HepG2 (cell line): ENCODE measurements at regions not wholly inside any gene's neighbourhood (a gene's known extent, or its start where the extent isn't known, plus 50 kb on each side); places are given as distances from the start of the nearest gene placed in this dataset.

ENCODE experiments used
- ATAC-seq: fragments of 200-7000 bp; cut with Tn5 transposase; 3 replicates; pipeline ENCODE4 v1.9.1; 2020; ENCODE audit warnings: mild to moderate bottlenecking, moderate library complexity
- BruUV-seq: library from RNA; stranded (reverse); fragments of 400-500 nt; replicated peaks from 2 replicates; lab custom pipeline; 2021; lab: Mats Ljungman, UMichigan
- CTCF ChIA-PET: fragments of 300-600 bp; formaldehyde crosslinking; extraction: SDS; loops from one replicate; lab custom pipeline; 2021; ENCODE audit warnings: low total read pairs, inconsistent platforms, low intra/inter-chr PET ratio; lab: Yijun Ruan, JAX
- POLR2A ChIA-PET: fragments of 350-600 bp; sonication (Branson Sonifier 250); formaldehyde crosslinking; loops from one replicate; lab custom pipeline; 2020; ENCODE audit warnings: antibody characterized with exemption, inconsistent platforms; lab: Yijun Ruan, JAX
- DNase-seq: peaks from one replicate; pipeline ENCODE4 v3.0.0-alpha.2; 2015; ENCODE audit warnings: low spot score
- FAIRE-seq: peaks from 3 replicates; lab custom pipeline; 2011; peaks lifted over from hg19 to GRCh38; lab: Jason Lieb, UNC
- H2AFZ ChIP-seq: one replicate; pipeline ENCODE4 v1.6.1; 2011; ENCODE audit warnings: low read length, inconsistent platforms
- H3K27ac ChIP-seq: fragments of 300-600 bp; 3 replicates; pipeline ENCODE4 v1.8.0; 2011; ENCODE audit warnings: mixed run types, mild to moderate bottlenecking, mixed read lengths, low read length, inconsistent platforms; ENCODE audit not compliant: insufficient read depth; ENCODE audit errors: extremely low read length
- H3K27me3 ChIP-seq, 2 experiments: fragments of 200-600 bp in 1 of 2; 2 replicates in 1 of 2; 3 replicates in 1 of 2; pipeline versions ENCODE4 v1.6.0 to v1.8.0; 2011; ENCODE audit warnings: low read length in 2 of 2, mild to moderate bottlenecking in 2 of 2, moderate library complexity in 2 of 2, inconsistent platforms in 1 of 2; ENCODE audit not compliant: insufficient read depth in 2 of 2, control insufficient read depth in 1 of 2
- H3K36me3 ChIP-seq, 2 experiments: fragments of 200-600 bp in 1 of 2; replicated peaks in 1 of 2; 2 replicates in 1 of 2; 3 replicates in 1 of 2; pipeline versions ENCODE4 v1.5.1 to v1.8.0; 2011; ENCODE audit warnings: low read length in 2 of 2, inconsistent platforms in 1 of 2; ENCODE audit not compliant: insufficient read depth in 2 of 2, control insufficient read depth in 1 of 2
- H3K4me1 ChIP-seq: 2 replicates; pipeline ENCODE4 v1.5.1; 2012; ENCODE audit warnings: low read length, inconsistent platforms; ENCODE audit not compliant: insufficient read depth
- H3K4me2 ChIP-seq: 2 replicates; pipeline ENCODE4 v1.6.0; 2011; ENCODE audit warnings: low read depth, low read length, inconsistent platforms
- H3K4me3 ChIP-seq, 3 experiments: fragments of 200-600 bp in 1 of 3; sonication (generic), shearing (Covaris generic) in 1 of 3; replicated peaks in 1 of 3; 2 replicates each; pipeline ENCODE4 v1.5.1; 2011 to 2016; ENCODE audit warnings: low read length in 3 of 3, inconsistent platforms in 2 of 3, low read depth in 2 of 3, mild to moderate bottlenecking in 2 of 3, control low read depth in 1 of 3, mixed read lengths in 1 of 3; ENCODE audit not compliant: insufficient read depth in 1 of 3
- H3K79me2 ChIP-seq: one replicate; pipeline ENCODE4 v1.6.1; 2011; ENCODE audit warnings: low read length, inconsistent platforms; ENCODE audit not compliant: insufficient read depth
- H3K9ac ChIP-seq: 2 replicates; pipeline ENCODE4 v1.6.0; 2011; ENCODE audit warnings: mild to moderate bottlenecking, low read depth, low read length, inconsistent platforms; ENCODE audit not compliant: insufficient read depth
- H3K9me3 ChIP-seq: 2 replicates; pipeline ENCODE4 v1.5.1; 2012; ENCODE audit warnings: mild to moderate bottlenecking, low read length
- H4K20me1 ChIP-seq: 2 replicates; pipeline ENCODE4 v1.6.0; 2011; ENCODE audit warnings: inconsistent platforms, mild to moderate bottlenecking, low read length, moderate library complexity; ENCODE audit not compliant: insufficient read depth
- AGO1 ChIP-seq: fragments of 200-400 bp; formaldehyde crosslinking; IDR thresholded peaks from 2 replicates; pipeline ENCODE4 v1.6.1; 2017; ENCODE audit warnings: mild to moderate bottlenecking, low read depth, low read length, moderate library complexity; ENCODE audit not compliant: poor library complexity, severe bottlenecking
- AGO2 ChIP-seq: fragments of 200-400 bp; formaldehyde crosslinking; optimal IDR thresholded peaks from 2 replicates; pipeline ENCODE3; 2017; ENCODE audit warnings: mild to moderate bottlenecking, low read depth, low read length, moderate library complexity
- ATF7-NPFF ChIP-seq: sonication (generic); formaldehyde crosslinking; IDR thresholded peaks from 2 replicates; pipeline ENCODE4 v1.8.1; 2023; ENCODE audit warnings: mild to moderate bottlenecking, low read depth, missing genetic modification reagents, moderate library complexity
- CCDC6 ChIP-seq: sonication (generic); formaldehyde crosslinking; IDR thresholded peaks from 2 replicates; pipeline ENCODE4 v1.8.1; 2022; ENCODE audit warnings: mild to moderate bottlenecking, missing genetic modification reagents, moderate library complexity
- CEBPB ChIP-seq: IDR thresholded peaks from 2 replicates; pipeline ENCODE4 v1.6.1; 2011; ENCODE audit warnings: low read depth, low read length, improper control_type of control experiment, borderline replicate concordance
- GTF3A ChIP-seq: sonication (generic); formaldehyde crosslinking; conservative IDR thresholded peaks from 2 replicates; pipeline ENCODE4 v1.4.0; 2020; ENCODE audit warnings: mild to moderate bottlenecking, missing genetic modification reagents
- JDP2 ChIP-seq: sonication (generic); formaldehyde crosslinking; IDR thresholded peaks from 2 replicates; pipeline ENCODE4 v1.8.1; 2022; ENCODE audit warnings: missing genetic modification reagents, borderline replicate concordance
- KMT2A ChIP-seq: sonication (generic); formaldehyde crosslinking; IDR thresholded peaks from 2 replicates; pipeline ENCODE4 v1.4.0; 2020; ENCODE audit warnings: missing genetic modification reagents
- MAFF ChIP-seq: IDR thresholded peaks from 2 replicates; pipeline ENCODE4 v1.6.1; 2011; ENCODE audit warnings: low read depth, low read length, improper control_type of control experiment
- MED1 ChIP-seq: sonication (generic); formaldehyde crosslinking; IDR thresholded peaks from 2 replicates; pipeline ENCODE4 v1.4.0; 2020; ENCODE audit warnings: missing genetic modification reagents
- NFATC3 ChIP-seq: sonication (generic); formaldehyde crosslinking; IDR thresholded peaks from 2 replicates; pipeline ENCODE4 v1.5.1; 2020; ENCODE audit warnings: mild to moderate bottlenecking, missing genetic modification reagents
- NFYC ChIP-seq: IDR thresholded peaks from 2 replicates; pipeline ENCODE4 v1.6.1; 2016; ENCODE audit warnings: missing genetic modification reagents, missing compliant biosample characterization
- SMC3 ChIP-seq: IDR thresholded peaks from 2 replicates; pipeline ENCODE4 v1.6.1; 2011; ENCODE audit warnings: low read length, improper control_type of control experiment
- SP2 ChIP-seq: sonication (generic); formaldehyde crosslinking; IDR thresholded peaks from 2 replicates; pipeline ENCODE4 v1.5.1; 2020; ENCODE audit warnings: mild to moderate bottlenecking, missing genetic modification reagents
- SRY ChIP-seq: sonication (generic); formaldehyde crosslinking; IDR thresholded peaks from 2 replicates; pipeline ENCODE4 v1.8.0; 2022; ENCODE audit warnings: mild to moderate bottlenecking, missing genetic modification reagents
- ZNF790 ChIP-seq: sonication (generic); formaldehyde crosslinking; IDR thresholded peaks from 2 replicates; pipeline ENCODE4 v1.8.0; 2022; ENCODE audit warnings: missing genetic modification reagents, mild to moderate bottlenecking, borderline replicate concordance
- WGBS: methylation state at CpG from one replicate; pipeline ENCODE4 v1.1.6; 2017; ENCODE audit warnings: low lambda C conversion rate; 5-methylcytosine and 5-hydroxymethylcytosine counted together
- in situ Hi-C: cut with HindIII; loops from 2 replicates; pipeline ENCODE4 v1.10.0; 2017; ENCODE audit warnings: low pct_unique_long_range_greater_than_20kb; ENCODE audit not compliant: extremely low pct_ligation_motif_present
- intact Hi-C: fragments of 100-400 bp; cut with micrococcal nuclease; formaldehyde crosslinking; loops from one replicate; pipeline ENCODE4 v1.10.0; 2022; ENCODE audit not compliant: unreplicated experiment
- TF ChIP-seq, protein P1 (sequence below): IDR thresholded peaks from 2 replicates; pipeline ENCODE4 v1.6.1; 2016; ENCODE audit warnings: low read depth, borderline replicate concordance
- TF ChIP-seq, protein P2 (sequence below): sonication (generic); formaldehyde crosslinking; IDR thresholded peaks from 2 replicates; pipeline ENCODE4 v1.5.0; 2020; ENCODE audit warnings: missing genetic modification reagents, mild to moderate bottlenecking, borderline replicate concordance

DNA sequence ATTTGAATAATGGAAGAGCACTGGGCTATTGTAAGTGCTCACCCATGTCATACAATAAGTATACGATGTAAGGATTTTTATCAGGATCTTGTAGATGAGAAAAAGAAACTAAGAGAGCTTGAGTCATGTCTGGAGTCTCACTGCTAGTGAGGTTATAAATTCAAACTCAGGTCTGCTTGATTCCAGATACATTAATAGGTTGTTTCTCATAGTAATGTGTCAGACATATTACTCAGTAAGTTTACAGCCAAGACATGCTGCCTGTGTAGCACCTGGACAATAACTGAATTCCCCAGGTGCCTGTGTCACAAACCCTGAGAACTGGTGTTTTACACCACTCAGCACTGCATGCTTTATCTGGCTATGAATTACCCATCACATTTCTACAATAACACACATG is 216.9 kb upstream of the LRP1B start:
- FAIRE-seq (no peak), DNase-seq (no peak), ATAC-seq (no peak)
- no peak overlapping the region for H3K27ac ChIP-seq
- no peaks in the 10 kb centered on the region for H3K4me1 ChIP-seq
- ChIA-PET POLR2A (no interaction called here), CTCF (no interaction called here)
- H3K4me3 ChIP-seq, result no peak overlapping the region
- H3K9ac ChIP-seq, result no peak overlapping the region
- intact Hi-C loops (no loop called here), in situ Hi-C loops (no loop called here)
- no peaks in the 10 kb centered on the region for H4K20me1 ChIP-seq
- TF ChIP-seq AGO2 (no peak), SMC3 (no peak), MED1 (CRISPR knock-in tag) (no peak), MAFF (no peak), CCDC6 (no peak), SP2 (CRISPR knock-in tag) (no peak), ZNF790 (no peak), CEBPB (no peak), NFYC (no peak), GTF3A (CRISPR knock-in tag) (no peak), NFATC3 (CRISPR knock-in tag) (no peak), AGO1 (no peak), KMT2A (CRISPR knock-in tag) (no peak), ATF7-NPFF (CRISPR knock-in tag) (no peak), JDP2 (no peak), SRY (CRISPR knock-in tag) (no peak)
- TF ChIP-seq, protein P1, sequence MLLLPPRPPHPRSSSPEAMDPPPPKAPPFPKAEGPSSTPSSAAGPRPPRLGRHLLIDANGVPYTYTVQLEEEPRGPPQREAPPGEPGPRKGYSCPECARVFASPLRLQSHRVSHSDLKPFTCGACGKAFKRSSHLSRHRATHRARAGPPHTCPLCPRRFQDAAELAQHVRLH (CRISPR knock-in tag), result no peak
- TF ChIP-seq, protein P2, sequence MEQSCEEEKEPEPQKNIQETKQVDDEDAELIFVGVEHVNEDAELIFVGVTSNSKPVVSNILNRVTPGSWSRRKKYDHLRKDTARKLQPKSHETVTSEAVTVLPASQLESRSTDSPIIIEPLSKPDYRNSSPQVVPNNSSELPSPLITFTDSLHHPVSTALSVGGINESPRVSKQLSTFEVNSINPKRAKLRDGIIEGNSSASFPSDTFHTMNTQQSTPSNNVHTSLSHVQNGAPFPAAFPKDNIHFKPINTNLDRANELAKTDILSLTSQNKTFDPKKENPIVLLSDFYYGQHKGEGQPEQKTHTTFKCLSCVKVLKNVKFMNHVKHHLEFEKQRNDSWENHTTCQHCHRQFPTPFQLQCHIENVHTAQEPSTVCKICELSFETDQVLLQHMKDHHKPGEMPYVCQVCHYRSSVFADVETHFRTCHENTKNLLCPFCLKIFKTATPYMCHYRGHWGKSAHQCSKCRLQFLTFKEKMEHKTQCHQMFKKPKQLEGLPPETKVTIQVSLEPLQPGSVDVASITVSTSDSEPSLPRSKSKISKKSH (CRISPR knock-in tag), result no peak
- no peaks in the 10 kb centered on the region for H3K27me3 ChIP-seq
- no TSS peak for BruUV-seq
- H2AFZ ChIP-seq, result no peak overlapping the region
- no peaks in the 10 kb centered on the region for H3K9me3 ChIP-seq
- H3K79me2 ChIP-seq, result no peaks in the 10 kb centered on the region
- WGBS, result 2% methylated on average over 1 of the region's 1 CpG
- no peak overlapping the region for H3K4me2 ChIP-seq
- no peaks in the 10 kb centered on the region for H3K36me3 ChIP-seq
